Mucosa of stomach (tissue), 1 donor: ENCODE measurements at regions not wholly inside any gene's neighbourhood (a gene's known extent, or its start where the extent isn't known, plus 50 kb on each side); places are given as distances from the start of the nearest gene placed in this dataset.

Source experiments
- H3K27me3 ChIP-seq: one replicate; pipeline ENCODE4 v1.7.0; 2013; ENCODE audit warnings: mild to moderate bottlenecking, low read length; ENCODE audit not compliant: control insufficient read depth, insufficient read depth
- H3K36me3 ChIP-seq: one replicate; pipeline ENCODE4 v1.7.0; 2013; ENCODE audit warnings: low read length; ENCODE audit not compliant: control insufficient read depth, insufficient read depth
- H3K4me1 ChIP-seq: one replicate; pipeline ENCODE4 v1.7.0; 2013; ENCODE audit warnings: mild to moderate bottlenecking, low read length; ENCODE audit not compliant: control insufficient read depth, insufficient read depth
- H3K4me3 ChIP-seq: one replicate; pipeline ENCODE4 v1.7.0; 2013; ENCODE audit warnings: low read length
- H3K9ac ChIP-seq: one replicate; pipeline ENCODE4 v1.7.0; 2013; ENCODE audit warnings: mild to moderate bottlenecking, low read length, moderate library complexity
- H3K9me3 ChIP-seq: one replicate; pipeline ENCODE4 v1.7.0; 2013; ENCODE audit warnings: mild to moderate bottlenecking, low read length, moderate library complexity; ENCODE audit not compliant: control insufficient read depth
- donor health status: Pancreatic carcinoma.

DNA sequence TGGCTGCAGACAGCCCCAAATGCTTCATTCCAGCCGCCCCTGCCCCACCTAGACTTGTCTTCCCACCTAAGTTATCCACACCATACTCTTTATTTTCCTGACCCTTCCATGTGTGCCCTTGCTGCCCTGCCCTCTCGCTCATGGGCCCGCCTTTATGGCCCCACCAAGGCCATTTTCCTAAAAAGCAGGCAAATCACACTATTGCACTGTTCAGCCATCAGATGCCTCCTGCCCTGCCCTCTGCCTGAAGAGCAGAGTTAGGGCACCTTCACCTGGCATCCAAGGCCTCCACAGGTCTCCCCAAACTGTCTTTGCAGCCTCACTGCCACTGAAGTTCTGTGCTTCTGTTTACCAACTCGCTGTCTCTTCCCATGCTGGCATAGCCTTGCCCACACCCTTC, 496.7 kb downstream of the EIPR1 start:
- no peak overlapping the region for H3K9ac ChIP-seq
- no peaks in the 10 kb centered on the region for H3K4me1 ChIP-seq
- no peaks in the 10 kb centered on the region for H3K27me3 ChIP-seq

GRCh38 chr2:2879781-2880180, 497.8 kb downstream of the EIPR1 start:
- H3K9ac ChIP-seq, result no peak overlapping the region
- H3K4me1 ChIP-seq, result no peaks in the 10 kb centered on the region
- H3K36me3 ChIP-seq, result no peaks in the 10 kb centered on the region
- H3K4me3 ChIP-seq, result no peak overlapping the region
- H3K27me3 ChIP-seq, result no peaks in the 10 kb centered on the region
- no peaks in the 10 kb centered on the region for H3K9me3 ChIP-seq

More for the DNA sequence above, 496.7 kb downstream of the EIPR1 start:
- H3K9me3 ChIP-seq, result no peaks in the 10 kb centered on the region
- H3K36me3 ChIP-seq, result no peaks in the 10 kb centered on the region
- no peak overlapping the region for H3K4me3 ChIP-seq

DNA sequence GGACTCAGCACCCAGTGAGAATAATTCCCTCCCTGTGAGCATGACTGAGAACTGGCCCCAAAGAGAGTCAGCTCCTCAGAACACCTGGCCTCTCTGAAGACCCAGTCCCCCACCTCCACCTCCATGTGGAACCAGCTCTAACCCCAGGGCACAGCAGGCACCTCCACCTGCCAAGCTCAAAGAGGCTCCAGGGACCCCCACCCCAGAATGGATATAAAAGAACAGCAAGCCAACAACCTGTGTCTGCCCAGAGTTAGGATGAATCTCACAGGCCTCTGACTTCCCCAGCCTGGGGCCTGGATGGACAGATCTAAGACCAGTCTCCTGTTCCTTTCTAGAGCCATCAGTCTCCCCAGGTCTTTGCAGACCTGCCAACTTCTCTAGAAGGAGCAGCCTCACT, 498.5 kb downstream of the EIPR1 start:
- H3K27me3 ChIP-seq, result no peaks in the 10 kb centered on the region

GRCh38 chr2:2877427-2877826, 500.2 kb downstream of the EIPR1 start:
- H3K4me1 ChIP-seq, result no peaks in the 10 kb centered on the region
- H3K36me3 ChIP-seq, result no peaks in the 10 kb centered on the region
- H3K9ac ChIP-seq, result no peak overlapping the region
- no peaks in the 10 kb centered on the region for H3K27me3 ChIP-seq
- no peaks in the 10 kb centered on the region for H3K9me3 ChIP-seq
- H3K4me3 ChIP-seq, result no peak overlapping the region

More for the DNA sequence above, 498.5 kb downstream of the EIPR1 start:
- H3K4me3 ChIP-seq, result no peak overlapping the region
- no peak overlapping the region for H3K9ac ChIP-seq
- no peaks in the 10 kb centered on the region for H3K4me1 ChIP-seq
- H3K36me3 ChIP-seq, result no peaks in the 10 kb centered on the region
- H3K9me3 ChIP-seq, result no peaks in the 10 kb centered on the region

- no peak overlapping the region for H3K9ac ChIP-seq
- H3K36me3 ChIP-seq, result no peaks in the 10 kb centered on the region
- no peak overlapping the region for H3K4me3 ChIP-seq
- no peaks in the 10 kb centered on the region for H3K4me1 ChIP-seq
- no peaks in the 10 kb centered on the region for H3K27me3 ChIP-seq
- no peaks in the 10 kb centered on the region for H3K9me3 ChIP-seq
These were observed 501.0 kb downstream of the EIPR1 start for GRCh38 chr2:2876331-2877221.

- Histone ChIP-seq H3K36me3 (no peaks in the 10 kb centered on the region), H3K4me3 (no peak overlapping the region), H3K4me1 (no peaks in the 10 kb centered on the region), H3K9ac (no peak overlapping the region), H3K9me3 (no peaks in the 10 kb centered on the region), H3K27me3 (no peaks in the 10 kb centered on the region)
These were observed 501.8 kb downstream of the EIPR1 start for GRCh38 chr2:2875831-2876230.

DNA sequence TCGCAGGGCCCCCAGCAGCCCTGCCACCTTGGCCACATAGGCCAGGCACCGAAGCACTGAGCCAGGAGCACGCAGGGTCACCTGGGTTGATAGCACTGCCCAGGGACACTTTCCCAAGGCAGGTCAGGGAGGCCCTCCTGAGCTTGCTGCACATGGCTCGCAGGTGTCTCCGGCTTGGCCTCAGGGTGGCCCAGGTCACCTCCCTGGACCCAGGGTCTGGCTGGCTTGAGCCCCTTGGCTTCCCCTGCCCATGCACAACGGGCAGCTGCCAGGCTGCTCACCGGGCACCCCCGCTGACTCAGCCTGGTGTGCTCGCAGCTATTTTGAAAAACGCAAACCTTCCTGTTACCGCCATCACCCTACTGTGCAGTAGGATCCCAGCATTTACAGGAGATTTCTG, 502.3 kb downstream of the EIPR1 start:
- Histone ChIP-seq H3K27me3 (no peaks in the 10 kb centered on the region), H3K36me3 (no peaks in the 10 kb centered on the region), H3K9me3 (no peaks in the 10 kb centered on the region), H3K4me1 (no peaks in the 10 kb centered on the region), H3K9ac (no peak overlapping the region), H3K4me3 (no peak overlapping the region)

DNA sequence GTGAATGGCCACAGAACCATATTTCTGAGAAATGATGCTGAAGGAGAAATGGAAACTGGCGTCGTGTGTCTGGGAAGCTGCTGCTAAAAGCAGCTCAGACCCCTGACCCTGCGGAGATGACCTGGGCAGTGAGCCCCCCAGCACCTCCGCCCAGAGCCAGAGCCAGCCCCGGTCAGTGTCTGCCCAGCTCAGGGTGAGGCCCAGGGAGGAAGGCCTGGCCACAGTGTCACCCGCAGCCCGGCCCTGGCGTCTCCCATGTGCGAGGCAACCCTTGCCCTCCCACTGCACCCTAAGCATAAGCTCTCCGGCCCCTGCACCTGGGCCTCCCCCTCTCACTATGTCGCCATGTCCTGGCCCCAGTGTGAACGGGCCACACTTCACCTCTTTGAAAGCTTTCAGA, 502.8 kb downstream of the EIPR1 start:
- H3K4me3 ChIP-seq, result no peak overlapping the region
- H3K4me1 ChIP-seq, result no peaks in the 10 kb centered on the region
- H3K9me3 ChIP-seq, result no peaks in the 10 kb centered on the region
- no peaks in the 10 kb centered on the region for H3K36me3 ChIP-seq
- no peak overlapping the region for H3K9ac ChIP-seq
- H3K27me3 ChIP-seq, result no peaks in the 10 kb centered on the region

DNA sequence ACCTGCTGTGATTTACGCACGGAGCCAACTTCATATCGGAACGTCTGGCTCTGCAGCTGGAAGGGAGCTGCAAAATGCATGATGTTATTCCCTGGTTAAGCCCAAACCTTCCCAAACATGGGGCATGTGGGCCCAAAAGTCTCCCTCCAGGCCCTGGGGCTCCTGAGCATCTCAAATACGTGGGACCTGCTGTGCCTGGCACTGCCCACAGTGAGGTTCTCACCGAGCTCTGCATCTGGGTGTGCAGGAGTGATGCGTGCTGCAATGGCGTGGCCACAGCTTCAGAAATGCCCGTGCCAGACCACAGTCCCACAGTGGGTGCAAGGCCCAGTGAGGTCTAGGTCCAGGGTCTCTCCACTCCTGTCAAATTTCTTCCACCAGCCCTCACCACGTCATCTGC, 503.3 kb downstream of the EIPR1 start:
- Histone ChIP-seq H3K9me3 (no peaks in the 10 kb centered on the region), H3K4me1 (no peaks in the 10 kb centered on the region), H3K36me3 (no peaks in the 10 kb centered on the region), H3K4me3 (no peak overlapping the region), H3K9ac (no peak overlapping the region), H3K27me3 (no peaks in the 10 kb centered on the region)

GRCh38 chr2:2873450-2873811, 504.2 kb downstream of the EIPR1 start:
- Histone ChIP-seq H3K9ac (no peak overlapping the region), H3K36me3 (no peaks in the 10 kb centered on the region), H3K9me3 (no peaks in the 10 kb centered on the region), H3K4me1 (no peaks in the 10 kb centered on the region), H3K4me3 (no peak overlapping the region), H3K27me3 (no peaks in the 10 kb centered on the region)

GRCh38 chr2:2872713-2873449, 504.7 kb downstream of the EIPR1 start:
- Histone ChIP-seq H3K9ac (no peak overlapping the region), H3K4me3 (no peak overlapping the region), H3K27me3 (no peaks in the 10 kb centered on the region), H3K36me3 (no peaks in the 10 kb centered on the region), H3K4me1 (no peaks in the 10 kb centered on the region), H3K9me3 (no peaks in the 10 kb centered on the region)

GRCh38 chr2:2872309-2872617, 505.4 kb downstream of the EIPR1 start:
- Histone ChIP-seq H3K9ac (no peak overlapping the region), H3K4me1 (no peaks in the 10 kb centered on the region), H3K27me3 (no peaks in the 10 kb centered on the region)

More at GRCh38 chr2:2872309-2872617, 505.4 kb downstream of the EIPR1 start:
- Histone ChIP-seq H3K9me3 (no peaks in the 10 kb centered on the region), H3K4me3 (no peak overlapping the region), H3K36me3 (no peaks in the 10 kb centered on the region)
